OCI-LY1 (cell line): ENCODE measurements at regions not wholly inside any gene's neighbourhood (a gene's known extent, or its start where the extent isn't known, plus 50 kb on each side); places are given as distances from the start of the nearest gene placed in this dataset.

Source experiments
- H2AFZ ChIP-seq: fragments of 200-600 bp; sonication (generic), shearing (Covaris generic); 2 replicates; pipeline ENCODE4 v1.6.0; 2014; ENCODE audit warnings: antibody characterized with exemption, mild to moderate bottlenecking, low read length
- H3F3A ChIP-seq: fragments of 200-600 bp; sonication (generic), shearing (Covaris generic); 2 replicates; pipeline ENCODE4 v1.6.0; 2014; ENCODE audit warnings: mild to moderate bottlenecking, antibody characterized with exemption, low read length, moderate library complexity; ENCODE audit not compliant: insufficient read depth
- H3K27ac ChIP-seq: fragments of 200-600 bp; sonication (generic); 2 replicates; pipeline ENCODE4 v1.5.1; 2014; ENCODE audit warnings: low read length, mixed run types, mild to moderate bottlenecking, low read depth; ENCODE audit not compliant: poor library complexity, severe bottlenecking
- H3K27me3 ChIP-seq: fragments of 200-600 bp; sonication (generic); 2 replicates; pipeline ENCODE4 v1.6.0; 2014; ENCODE audit warnings: antibody characterized with exemption, mild to moderate bottlenecking, low read length, moderate library complexity; ENCODE audit not compliant: insufficient read depth
- H3K36me3 ChIP-seq: fragments of 200-600 bp; sonication (generic); 2 replicates; pipeline ENCODE4 v1.6.1; 2014; ENCODE audit warnings: mild to moderate bottlenecking, antibody characterized with exemption, low read length, moderate library complexity, mixed read lengths; ENCODE audit not compliant: insufficient read depth
- H3K4me1 ChIP-seq: fragments of 200-600 bp; sonication (generic); 2 replicates; pipeline ENCODE4 v1.5.1; 2014; ENCODE audit warnings: mild to moderate bottlenecking, low read length, moderate library complexity; ENCODE audit not compliant: insufficient read depth, severe bottlenecking
- H3K4me2 ChIP-seq: fragments of 200-600 bp; sonication (generic), shearing (Covaris generic); 2 replicates; pipeline ENCODE4 v1.6.1; 2014; ENCODE audit warnings: low read length
- H3K4me3 ChIP-seq: fragments of 200-600 bp; sonication (generic); 2 replicates; pipeline ENCODE4 v1.5.1; 2014; ENCODE audit warnings: low read length, low read depth, mild to moderate bottlenecking, mixed read lengths; ENCODE audit not compliant: poor library complexity, severe bottlenecking
- H3K79me2 ChIP-seq: fragments of 200-600 bp; shearing (Covaris generic); 2 replicates; pipeline ENCODE4 v1.6.1; 2016; ENCODE audit warnings: mixed run types, low read length, mixed read lengths; ENCODE audit not compliant: insufficient read depth
- H3K9ac ChIP-seq: fragments of 200-600 bp; sonication (generic), shearing (Covaris generic); 2 replicates; pipeline ENCODE4 v1.6.1; 2014; ENCODE audit warnings: mild to moderate bottlenecking, low read length, mixed read lengths
- H3K9me2 ChIP-seq: fragments of 200-600 bp; sonication (generic), shearing (Covaris generic); 2 replicates; pipeline ENCODE4 v1.6.1; 2014; ENCODE audit warnings: low read depth, mild to moderate bottlenecking, low read length, mixed read lengths
- H3K9me3 ChIP-seq: fragments of 200-600 bp; shearing (Covaris generic); 2 replicates; pipeline ENCODE4 v1.6.1; 2014; ENCODE audit warnings: low read length, mixed read lengths
- H4K20me1 ChIP-seq: fragments of 200-600 bp; sonication (generic), shearing (Covaris generic); 2 replicates; pipeline ENCODE4 v1.6.0; 2016; ENCODE audit warnings: mild to moderate bottlenecking, low read length; ENCODE audit not compliant: insufficient read depth
- EZH2 ChIP-seq: fragments of 200-600 bp; sonication (generic), shearing (Covaris generic); IDR thresholded peaks from 2 replicates; pipeline ENCODE4 v1.8.0; 2017; ENCODE audit warnings: borderline replicate concordance, mixed run types, mild to moderate bottlenecking, antibody characterized with exemption, low read length, moderate library complexity, mixed read lengths
- TF ChIP-seq, protein P1 (sequence below): fragments of 200-600 bp; sonication (generic), shearing (Covaris generic); IDR thresholded peaks from 2 replicates; pipeline ENCODE4 v1.5.1; 2017; ENCODE audit warnings: mild to moderate bottlenecking, antibody characterized with exemption, low read length, moderate library complexity, mixed read lengths

DNA sequence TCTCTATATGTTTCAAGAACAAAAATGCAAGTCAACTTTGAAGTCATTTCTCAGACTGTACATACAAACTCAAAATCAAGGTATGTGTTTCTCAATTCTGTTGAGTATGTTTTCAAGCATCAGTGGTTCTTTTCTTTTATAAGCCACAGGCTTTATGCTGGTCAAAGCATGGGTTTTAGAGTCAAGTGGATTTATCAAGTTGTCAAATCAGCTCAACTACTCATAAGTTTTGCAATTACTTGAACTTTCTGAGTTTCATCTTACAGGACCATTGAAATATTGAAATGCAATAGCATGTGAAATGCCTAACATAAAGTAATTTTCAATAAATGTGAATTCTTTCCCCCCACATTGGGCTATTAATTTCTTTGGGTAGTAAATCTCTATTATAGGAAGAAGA lies 239.9 kb upstream of the DKK2 start:
- Histone ChIP-seq H3K9me3 (no peaks in the 10 kb centered on the region), H3K27me3 (no peaks in the 10 kb centered on the region), H3K79me2 (no peaks in the 10 kb centered on the region), H2AFZ (no peak overlapping the region), H3F3A (no peaks in the 10 kb centered on the region), H3K4me2 (no peak overlapping the region), H3K4me3 (no peak overlapping the region), H3K36me3 (no peaks in the 10 kb centered on the region), H3K4me1 (no peaks in the 10 kb centered on the region), H4K20me1 (no peaks in the 10 kb centered on the region), H3K9ac (no peak overlapping the region), H3K9me2 (no peaks in the 10 kb centered on the region), H3K27ac (no peak overlapping the region)
- TF ChIP-seq EZH2: no peak
- TF ChIP-seq, protein P1, sequence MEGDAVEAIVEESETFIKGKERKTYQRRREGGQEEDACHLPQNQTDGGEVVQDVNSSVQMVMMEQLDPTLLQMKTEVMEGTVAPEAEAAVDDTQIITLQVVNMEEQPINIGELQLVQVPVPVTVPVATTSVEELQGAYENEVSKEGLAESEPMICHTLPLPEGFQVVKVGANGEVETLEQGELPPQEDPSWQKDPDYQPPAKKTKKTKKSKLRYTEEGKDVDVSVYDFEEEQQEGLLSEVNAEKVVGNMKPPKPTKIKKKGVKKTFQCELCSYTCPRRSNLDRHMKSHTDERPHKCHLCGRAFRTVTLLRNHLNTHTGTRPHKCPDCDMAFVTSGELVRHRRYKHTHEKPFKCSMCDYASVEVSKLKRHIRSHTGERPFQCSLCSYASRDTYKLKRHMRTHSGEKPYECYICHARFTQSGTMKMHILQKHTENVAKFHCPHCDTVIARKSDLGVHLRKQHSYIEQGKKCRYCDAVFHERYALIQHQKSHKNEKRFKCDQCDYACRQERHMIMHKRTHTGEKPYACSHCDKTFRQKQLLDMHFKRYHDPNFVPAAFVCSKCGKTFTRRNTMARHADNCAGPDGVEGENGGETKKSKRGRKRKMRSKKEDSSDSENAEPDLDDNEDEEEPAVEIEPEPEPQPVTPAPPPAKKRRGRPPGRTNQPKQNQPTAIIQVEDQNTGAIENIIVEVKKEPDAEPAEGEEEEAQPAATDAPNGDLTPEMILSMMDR: no peak

DNA sequence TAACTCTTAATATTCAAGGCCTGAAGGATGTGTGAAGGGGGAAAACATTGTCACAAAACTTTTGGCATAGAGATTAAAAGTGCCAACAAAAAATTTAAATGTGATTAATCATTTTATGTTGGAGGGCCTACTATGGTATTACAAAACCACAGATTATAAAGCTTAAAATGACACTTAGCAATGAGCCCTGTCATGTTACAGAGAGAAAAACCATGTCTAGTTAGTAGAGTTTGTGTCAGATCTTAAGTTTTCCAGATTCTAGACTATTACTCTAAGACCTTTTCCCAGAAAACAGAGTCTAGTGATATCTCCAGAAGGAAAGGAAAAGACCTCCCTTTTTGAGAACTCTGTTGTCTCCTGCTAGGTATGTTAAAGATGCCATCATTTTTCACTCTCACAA lies 239.1 kb upstream of the DKK2 start:
- H3K9me3 ChIP-seq: no peaks in the 10 kb centered on the region
- TF ChIP-seq, protein P1: no peak
- TF ChIP-seq EZH2: no peak
- no peaks in the 10 kb centered on the region for H3K4me1 ChIP-seq
- H3K27ac ChIP-seq: no peak overlapping the region
- no peak overlapping the region for H3K9ac ChIP-seq
- no peak overlapping the region for H2AFZ ChIP-seq
- H3F3A ChIP-seq: no peaks in the 10 kb centered on the region
- no peaks in the 10 kb centered on the region for H3K36me3 ChIP-seq
- H3K4me3 ChIP-seq: no peak overlapping the region
- H3K79me2 ChIP-seq: no peaks in the 10 kb centered on the region
- no peaks in the 10 kb centered on the region for H3K9me2 ChIP-seq
- no peaks in the 10 kb centered on the region for H3K27me3 ChIP-seq
- no peak overlapping the region for H3K4me2 ChIP-seq
- H4K20me1 ChIP-seq: no peaks in the 10 kb centered on the region

DNA sequence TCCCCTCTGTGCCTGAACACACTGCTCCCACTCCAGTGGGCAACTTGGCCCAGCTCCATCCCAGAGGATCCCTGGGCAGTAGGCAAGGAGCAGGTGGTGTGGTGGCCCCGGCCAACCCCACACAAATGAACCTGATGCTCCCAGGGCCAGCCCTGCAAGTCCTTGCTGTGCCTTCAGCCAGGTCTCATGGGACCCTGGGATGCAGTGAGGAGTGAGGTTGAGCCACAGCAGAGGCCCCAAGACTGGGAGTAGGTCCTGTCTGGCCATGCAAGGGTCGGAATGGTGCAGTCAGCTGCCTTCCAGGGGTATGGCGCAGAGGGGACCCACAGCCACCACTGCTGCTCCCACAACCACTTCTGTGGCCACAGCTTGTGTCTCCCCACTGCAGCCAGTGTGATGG lies 234.5 kb upstream of the DKK2 start:
- Histone ChIP-seq H3K27me3 (no peaks in the 10 kb centered on the region), H2AFZ (no peak overlapping the region), H3K9ac (no peak overlapping the region), H3K9me3 (no peaks in the 10 kb centered on the region), H4K20me1 (no peaks in the 10 kb centered on the region), H3K4me1 (no peaks in the 10 kb centered on the region), H3K9me2 (no peaks in the 10 kb centered on the region), H3K36me3 (no peaks in the 10 kb centered on the region), H3K4me2 (no peak overlapping the region), H3K79me2 (no peaks in the 10 kb centered on the region), H3K4me3 (no peak overlapping the region), H3F3A (no peaks in the 10 kb centered on the region), H3K27ac (no peak overlapping the region)
- TF ChIP-seq, protein P1: no peak
- no peak for TF ChIP-seq EZH2
